OCI-LY7 (cell line): ENCODE measurements at regions not wholly inside any gene's neighbourhood (a gene's known extent, or its start where the extent isn't known, plus 50 kb on each side); places are given as distances from the start of the nearest gene placed in this dataset.

Experiments
- BruUV-seq: library from RNA; stranded (reverse); fragments of 400-500 nt; replicated peaks from 2 replicates; lab custom pipeline; 2021; lab: Mats Ljungman, UMichigan
- CTCF ChIA-PET: fragments of 300-600 bp; sonication (Branson Sonifier 250); formaldehyde crosslinking; loops from one replicate; lab custom pipeline; 2022; ENCODE audit warnings: antibody characterized with exemption; ENCODE audit not compliant: unreplicated experiment; lab: Charles Lee
- POLR2A ChIA-PET: fragments of 300-600 bp; sonication (Branson Sonifier 250); formaldehyde crosslinking; loops from one replicate; lab custom pipeline; 2022; ENCODE audit warnings: antibody characterized with exemption; lab: Charles Lee
- DNase-seq: peaks from one replicate; pipeline ENCODE4 v3.0.0-alpha.2; 2015; ENCODE audit warnings: low spot score
- H2AFZ ChIP-seq: fragments of 200-600 bp; sonication (generic), shearing (Covaris generic); 2 replicates; pipeline ENCODE4 v1.6.1; 2014; ENCODE audit warnings: mild to moderate bottlenecking, antibody characterized with exemption, low read length, moderate library complexity
- H3K27ac ChIP-seq: fragments of 200-600 bp; sonication (generic); 2 replicates; pipeline ENCODE4 v1.5.1; 2014; ENCODE audit warnings: mixed run types, low read depth, mild to moderate bottlenecking, moderate library complexity, low read length, inconsistent platforms; ENCODE audit not compliant: poor library complexity, severe bottlenecking
- H3K36me3 ChIP-seq: fragments of 200-600 bp; sonication (generic); 2 replicates; pipeline ENCODE4 v1.6.1; 2014; ENCODE audit warnings: mild to moderate bottlenecking, antibody characterized with exemption, low read length, moderate library complexity, mixed read lengths; ENCODE audit not compliant: insufficient read depth
- H3K4me1 ChIP-seq: fragments of 200-600 bp; sonication (generic); 2 replicates; pipeline ENCODE4 v1.5.1; 2014; ENCODE audit warnings: mild to moderate bottlenecking, low read length; ENCODE audit not compliant: insufficient read depth, poor library complexity, severe bottlenecking
- H3K4me2 ChIP-seq: fragments of 200-600 bp; sonication (generic); 2 replicates; pipeline ENCODE4 v1.6.1; 2014; ENCODE audit warnings: mild to moderate bottlenecking, low read length
- H3K4me3 ChIP-seq: fragments of 200-600 bp; sonication (generic); 2 replicates; pipeline ENCODE4 v1.5.1; 2014; ENCODE audit warnings: mild to moderate bottlenecking, low read depth, low read length; ENCODE audit not compliant: poor library complexity, severe bottlenecking
- H3K79me2 ChIP-seq: fragments of 200-600 bp; sonication (generic); 2 replicates; pipeline ENCODE4 v1.6.1; 2016; ENCODE audit warnings: low read depth, mild to moderate bottlenecking, low read length, moderate library complexity, mixed read lengths; ENCODE audit not compliant: insufficient read depth
- H3K9me2 ChIP-seq: fragments of 200-600 bp; sonication (generic); 2 replicates; pipeline ENCODE4 v1.6.1; 2016; ENCODE audit warnings: mild to moderate bottlenecking, low read length, mixed read lengths; ENCODE audit not compliant: insufficient read depth
- H3K9me3 ChIP-seq: fragments of 200-600 bp; sonication (generic); 2 replicates; pipeline ENCODE4 v1.6.1; 2014; ENCODE audit warnings: mild to moderate bottlenecking, mixed run types, low read length, mixed read lengths
- H4K20me1 ChIP-seq: fragments of 200-600 bp; sonication (generic); 2 replicates; pipeline ENCODE4 v1.6.1; 2014; ENCODE audit warnings: mild to moderate bottlenecking, antibody characterized with exemption, low read length, moderate library complexity, mixed read lengths; ENCODE audit not compliant: insufficient read depth
- CTCF ChIP-seq: fragments of 200-600 bp; sonication (generic); conservative IDR thresholded peaks from 2 replicates; pipeline ENCODE4 v1.5.1; 2014; ENCODE audit warnings: mild to moderate bottlenecking, antibody characterized with exemption, low read length, moderate library complexity, mixed read lengths
- EZH2phosphoT487 ChIP-seq: fragments of 200-600 bp; sonication (generic); IDR thresholded peaks from 2 replicates; pipeline ENCODE4 v1.6.1; 2018; ENCODE audit warnings: low read depth, borderline replicate concordance, mild to moderate bottlenecking, mixed run types, antibody characterized with exemption, low read length, moderate library complexity, mixed read lengths
- intact Hi-C: fragments of 100-400 bp; cut with micrococcal nuclease; formaldehyde crosslinking; loops from one replicate; pipeline ENCODE4 v1.10.0; 2022; ENCODE audit not compliant: unreplicated experiment

GRCh38 chr4:137427411-137427810 is 104.9 kb downstream of the PCDH18 start:
- TF ChIP-seq EZH2phosphoT487 = no peak
- no peak for TF ChIP-seq CTCF
- no peaks in the 10 kb centered on the region for H3K9me3 ChIP-seq
- no peaks in the 10 kb centered on the region for H3K36me3 ChIP-seq
- POLR2A ChIA-PET = interaction anchor here (1.0 kb wide), 1 partner anchor 185 kb away, joined by 3 read pairs; no protein-coding TSS in a partner anchor
- H3K4me3 ChIP-seq = no peak overlapping the region
- CTCF ChIA-PET = no interaction called here
- H3K79me2 ChIP-seq = no peaks in the 10 kb centered on the region
- DNase-seq = no peak
- no peaks in the 10 kb centered on the region for H3K9me2 ChIP-seq
- no peak overlapping the region for H2AFZ ChIP-seq
- H3K27ac ChIP-seq = no peak overlapping the region
- intact Hi-C loops = no loop called here
- no TSS peak for BruUV-seq
- H3K4me1 ChIP-seq = no peaks in the 10 kb centered on the region
- H3K4me2 ChIP-seq = no peak overlapping the region
- no peaks in the 10 kb centered on the region for H4K20me1 ChIP-seq

- BruUV-seq = no TSS peak
- Histone ChIP-seq H3K9me3 (no peaks in the 10 kb centered on the region), H3K9me2 (no peaks in the 10 kb centered on the region), H3K4me1 (no peaks in the 10 kb centered on the region), H4K20me1 (no peaks in the 10 kb centered on the region), H3K79me2 (no peaks in the 10 kb centered on the region), H3K36me3 (no peaks in the 10 kb centered on the region), H3K4me3 (no peak overlapping the region), H3K4me2 (no peak overlapping the region), H3K27ac (no peak overlapping the region), H2AFZ (no peak overlapping the region)
- ChIA-PET CTCF (no interaction called here), POLR2A (no interaction called here)
- no peak for DNase-seq
- TF ChIP-seq EZH2phosphoT487 = no peak
- no peak for TF ChIP-seq CTCF
- intact Hi-C loops = no loop called here
Observed at GRCh38 chr4:137425281-137425680, 107.0 kb downstream of the PCDH18 start.

GRCh38 chr4:137422666-137423065 is 109.6 kb downstream of the PCDH18 start:
- CTCF ChIA-PET = no interaction called here
- no peaks in the 10 kb centered on the region for H3K79me2 ChIP-seq
- H4K20me1 ChIP-seq = no peaks in the 10 kb centered on the region
- no peaks in the 10 kb centered on the region for H3K36me3 ChIP-seq
- H2AFZ ChIP-seq = no peak overlapping the region
- intact Hi-C loops = no loop called here
- no peaks in the 10 kb centered on the region for H3K9me3 ChIP-seq
- H3K4me3 ChIP-seq = no peak overlapping the region
- H3K9me2 ChIP-seq = no peaks in the 10 kb centered on the region
- POLR2A ChIA-PET = interaction anchor here (0.6 kb wide), 1 partner anchor 1651 kb away, joined by 3 read pairs; no protein-coding TSS in a partner anchor
- H3K27ac ChIP-seq = no peak overlapping the region
- no peaks in the 10 kb centered on the region for H3K4me1 ChIP-seq
- no TSS peak for BruUV-seq
- no peak for DNase-seq
- TF ChIP-seq CTCF (no peak), EZH2phosphoT487 (no peak)
- H3K4me2 ChIP-seq = no peak overlapping the region
